Parathyroid adenoma (tissue), 2 donors: ENCODE measurements at regions not wholly inside any gene's neighbourhood (a gene's known extent, or its start where the extent isn't known, plus 50 kb on each side); places are given as distances from the start of the nearest gene placed in this dataset.

Experiments used
- H2AFZ ChIP-seq: fragments of 300-600 bp; sonication (generic); one replicate; pipeline ENCODE4 v1.7.0; 2017; ENCODE audit warnings: antibody characterized with exemption, mild to moderate bottlenecking
- H3K27ac ChIP-seq: fragments of 300-600 bp; sonication (generic); one replicate; pipeline ENCODE4 v1.7.0; 2017
- H3K27me3 ChIP-seq: fragments of 300-600 bp; sonication (generic); one replicate; pipeline ENCODE4 v1.7.0; 2017; ENCODE audit warnings: low read length; ENCODE audit not compliant: control insufficient read depth, insufficient read depth
- H3K36me3 ChIP-seq: fragments of 300-600 bp; sonication (generic); one replicate; pipeline ENCODE4 v1.7.0; 2017; ENCODE audit warnings: low read length; ENCODE audit not compliant: control insufficient read depth, insufficient read depth
- H3K4me1 ChIP-seq: fragments of 300-600 bp; sonication (generic); one replicate; pipeline ENCODE4 v1.7.0; 2017; ENCODE audit warnings: control low read depth
- H3K4me2 ChIP-seq: fragments of 300-600 bp; sonication (generic); one replicate; pipeline ENCODE4 v1.7.0; 2017; ENCODE audit warnings: low read length
- H3K4me3 ChIP-seq: fragments of 300-600 bp; sonication (generic); one replicate; pipeline ENCODE4 v1.7.0; 2017; ENCODE audit warnings: low read depth, low read length
- H3K79me2 ChIP-seq: fragments of 300-600 bp; sonication (generic); one replicate; pipeline ENCODE4 v1.7.0; 2017; ENCODE audit warnings: control low read depth
- H3K9ac ChIP-seq: fragments of 300-600 bp; sonication (generic); one replicate; pipeline ENCODE4 v1.7.0; 2017; ENCODE audit warnings: mild to moderate bottlenecking
- H3K9me3 ChIP-seq: fragments of 300-600 bp; sonication (generic); one replicate; pipeline ENCODE4 v1.7.0; 2017; ENCODE audit warnings: low read length; ENCODE audit not compliant: control insufficient read depth
- TF ChIP-seq, protein P1 (sequence below): fragments of 300-600 bp; sonication (generic); IDR thresholded peaks from one replicate; pipeline ENCODE4 v1.7.0; 2017; ENCODE audit warnings: antibody characterized with exemption, mild to moderate bottlenecking
- donor health status: primary hyperparathyroidism.

DNA sequence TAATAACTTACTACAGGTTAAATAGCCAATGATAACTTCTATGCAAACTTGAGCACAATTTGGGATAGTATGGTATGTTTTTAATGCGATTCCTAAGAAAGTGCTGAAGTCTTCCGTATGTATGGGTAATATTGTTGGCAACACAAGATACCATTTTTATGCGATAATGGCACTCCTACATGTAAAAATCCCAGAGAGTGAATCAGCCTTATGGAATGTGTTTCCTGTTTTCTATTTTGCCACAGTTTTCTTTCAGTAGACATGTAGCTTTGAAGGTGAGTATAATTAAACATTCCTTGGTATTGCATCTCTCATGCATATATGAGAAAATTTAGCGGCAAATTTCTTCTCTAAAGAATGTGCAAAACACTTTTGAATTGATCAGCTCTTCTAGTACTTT, 396.8 kb upstream of the AZI2 start:
- TF ChIP-seq, protein P1, sequence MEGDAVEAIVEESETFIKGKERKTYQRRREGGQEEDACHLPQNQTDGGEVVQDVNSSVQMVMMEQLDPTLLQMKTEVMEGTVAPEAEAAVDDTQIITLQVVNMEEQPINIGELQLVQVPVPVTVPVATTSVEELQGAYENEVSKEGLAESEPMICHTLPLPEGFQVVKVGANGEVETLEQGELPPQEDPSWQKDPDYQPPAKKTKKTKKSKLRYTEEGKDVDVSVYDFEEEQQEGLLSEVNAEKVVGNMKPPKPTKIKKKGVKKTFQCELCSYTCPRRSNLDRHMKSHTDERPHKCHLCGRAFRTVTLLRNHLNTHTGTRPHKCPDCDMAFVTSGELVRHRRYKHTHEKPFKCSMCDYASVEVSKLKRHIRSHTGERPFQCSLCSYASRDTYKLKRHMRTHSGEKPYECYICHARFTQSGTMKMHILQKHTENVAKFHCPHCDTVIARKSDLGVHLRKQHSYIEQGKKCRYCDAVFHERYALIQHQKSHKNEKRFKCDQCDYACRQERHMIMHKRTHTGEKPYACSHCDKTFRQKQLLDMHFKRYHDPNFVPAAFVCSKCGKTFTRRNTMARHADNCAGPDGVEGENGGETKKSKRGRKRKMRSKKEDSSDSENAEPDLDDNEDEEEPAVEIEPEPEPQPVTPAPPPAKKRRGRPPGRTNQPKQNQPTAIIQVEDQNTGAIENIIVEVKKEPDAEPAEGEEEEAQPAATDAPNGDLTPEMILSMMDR, result no peak
- Histone ChIP-seq H3K9ac (no peak overlapping the region), H3K36me3 (no peaks in the 10 kb centered on the region), H3K4me1 (no peaks in the 10 kb centered on the region), H3K27me3 (no peaks in the 10 kb centered on the region), H2AFZ (no peak overlapping the region), H3K27ac (no peak overlapping the region), H3K4me3 (no peak overlapping the region), H3K79me2 (no peaks in the 10 kb centered on the region), H3K9me3 (no peaks in the 10 kb centered on the region), H3K4me2 (no peak overlapping the region)

DNA sequence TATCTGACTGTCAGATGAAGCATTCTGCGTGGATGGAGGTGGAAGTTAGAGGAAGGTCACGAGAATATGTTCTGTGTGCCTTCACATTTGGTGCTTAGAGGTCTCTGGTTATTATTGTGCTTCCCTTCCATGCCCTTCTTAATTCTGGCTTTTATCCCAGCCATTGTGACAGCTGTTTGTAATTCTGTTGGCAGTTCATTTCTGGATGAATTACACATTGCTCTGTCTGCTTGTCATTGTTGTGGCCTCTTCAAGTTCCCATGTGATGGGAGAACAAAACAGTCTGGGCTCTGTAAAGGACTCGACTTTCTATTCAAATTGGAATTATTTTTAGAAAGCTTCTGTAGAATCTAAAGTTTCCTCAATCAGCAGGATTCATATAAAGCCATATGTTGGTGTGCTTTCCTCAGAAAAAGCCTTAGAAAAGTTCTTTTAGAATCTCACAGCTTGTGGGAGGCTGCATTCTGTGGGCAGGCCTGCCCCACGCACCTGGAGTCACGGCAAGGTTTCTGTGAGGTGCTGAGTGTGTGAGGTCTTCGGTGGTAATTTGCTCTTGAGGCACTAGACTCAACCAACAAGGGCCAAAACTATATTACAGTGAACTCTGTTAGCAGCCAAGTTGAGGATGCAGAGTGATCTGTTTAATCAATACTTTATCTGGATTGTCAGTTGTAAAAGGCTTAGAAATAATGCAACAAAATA, 397.4 kb upstream of the AZI2 start:
- Histone ChIP-seq H3K79me2 (no peaks in the 10 kb centered on the region), H3K4me2 (no peak overlapping the region), H3K36me3 (no peaks in the 10 kb centered on the region), H3K4me3 (no peak overlapping the region), H3K9me3 (no peaks in the 10 kb centered on the region), H3K27me3 (no peaks in the 10 kb centered on the region), H3K27ac (no peak overlapping the region), H3K9ac (no peak overlapping the region), H3K4me1 (no peaks in the 10 kb centered on the region), H2AFZ (no peak overlapping the region)
- TF ChIP-seq, protein P1, result no peak

DNA sequence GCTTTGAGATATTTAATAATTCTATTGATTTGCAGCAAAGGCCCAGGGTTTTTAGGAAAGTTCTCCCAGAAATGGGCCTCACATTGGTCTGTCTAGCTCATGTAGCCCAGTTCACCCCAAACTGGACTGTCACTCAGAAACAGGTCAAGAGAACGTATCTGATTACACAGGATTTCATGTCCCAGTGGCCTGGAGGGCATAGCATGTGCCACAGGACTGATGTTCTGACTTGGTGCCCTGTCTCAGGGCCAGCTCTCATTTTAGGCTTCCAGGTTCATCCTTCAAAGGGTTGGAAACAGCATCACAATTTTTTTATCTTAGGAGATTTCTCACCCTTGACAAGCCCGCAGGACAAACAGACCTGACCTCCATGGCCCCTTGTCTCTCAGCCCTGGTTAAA, 398.4 kb upstream of the AZI2 start:
- Histone ChIP-seq H3K9ac (no peak overlapping the region), H3K4me2 (no peak overlapping the region), H3K9me3 (no peaks in the 10 kb centered on the region), H3K36me3 (no peaks in the 10 kb centered on the region), H3K4me3 (no peak overlapping the region), H3K27ac (no peak overlapping the region), H2AFZ (no peak overlapping the region), H3K4me1 (no peaks in the 10 kb centered on the region), H3K79me2 (no peaks in the 10 kb centered on the region), H3K27me3 (no peaks in the 10 kb centered on the region)
- TF ChIP-seq, protein P1, result no peak

DNA sequence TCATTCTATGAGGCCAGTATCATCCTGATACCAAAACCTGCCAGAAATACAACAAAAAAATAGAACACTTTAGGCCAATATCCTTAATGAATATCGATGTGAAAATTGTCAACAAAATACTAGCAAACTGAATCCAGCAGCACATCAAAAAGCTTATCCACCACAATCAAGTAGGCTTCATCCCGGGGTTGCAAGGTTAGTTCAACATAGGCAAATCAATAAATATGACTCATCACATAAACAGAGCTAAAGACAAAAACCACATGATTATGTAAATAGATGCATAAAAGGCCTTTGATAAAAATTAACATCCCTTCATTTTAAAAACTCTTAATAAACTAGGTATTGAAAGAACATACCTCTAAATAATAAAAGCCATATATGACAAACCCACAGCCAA, 403.2 kb upstream of the AZI2 start:
- TF ChIP-seq, protein P1, result no peak
- Histone ChIP-seq H3K27ac (no peak overlapping the region), H3K9ac (no peak overlapping the region), H2AFZ (no peak overlapping the region), H3K4me2 (no peak overlapping the region), H3K36me3 (no peaks in the 10 kb centered on the region), H3K4me1 (no peaks in the 10 kb centered on the region), H3K79me2 (no peaks in the 10 kb centered on the region), H3K27me3 (no peaks in the 10 kb centered on the region), H3K4me3 (no peak overlapping the region), H3K9me3 (no peaks in the 10 kb centered on the region)

DNA sequence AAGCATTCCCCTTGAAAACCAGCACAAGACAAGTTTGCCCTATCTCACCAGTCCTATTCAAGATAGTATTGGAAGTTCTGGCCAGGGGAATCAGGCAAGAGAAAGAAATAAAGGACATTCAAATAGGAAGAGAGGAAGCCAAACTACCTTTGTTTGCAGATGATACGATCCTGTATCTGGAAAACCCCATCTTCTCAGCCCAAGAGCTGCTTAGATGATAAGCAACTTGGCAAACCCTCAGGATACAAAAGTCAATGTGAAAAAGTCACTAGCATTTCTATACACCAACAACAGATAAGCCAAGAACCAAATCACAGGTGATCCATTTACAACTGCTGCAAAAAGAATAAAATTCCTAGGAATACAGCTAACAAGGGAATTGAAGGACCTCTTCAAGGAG, 403.7 kb upstream of the AZI2 start:
- no peaks in the 10 kb centered on the region for H3K9me3 ChIP-seq
- H3K27ac ChIP-seq, result no peak overlapping the region
- H3K27me3 ChIP-seq, result no peaks in the 10 kb centered on the region
- H3K4me2 ChIP-seq, result no peak overlapping the region
- H2AFZ ChIP-seq, result no peak overlapping the region
- H3K36me3 ChIP-seq, result no peaks in the 10 kb centered on the region
- no peak overlapping the region for H3K4me3 ChIP-seq
- TF ChIP-seq, protein P1, result no peak
- no peak overlapping the region for H3K9ac ChIP-seq
- H3K4me1 ChIP-seq, result no peaks in the 10 kb centered on the region
- H3K79me2 ChIP-seq, result no peaks in the 10 kb centered on the region
